ENCODE measurements at regions not wholly inside any gene's neighbourhood (a gene's known extent, or its start where the extent isn't known, plus 50 kb on each side); places are given as distances from the start of the nearest gene placed in this dataset.

GRCh38 chr7:156559001-156559400 is 81.6 kb upstream of the RNF32 start:
- TF ChIP-seq TAF1 (IDR thresholded peaks at IDR 0.05; ENCODE audit: low read depth) = no peak
- TF ChIP-seq CTCF (IDR thresholded peaks at IDR 0.05; ENCODE audit: poor library complexity, severe bottlenecking) = no peak
- H3K9ac ChIP-seq (ENCODE audit: low read length) = no peak overlapping the region
- H3K4me2 ChIP-seq (ENCODE audit: low read length) = no peak overlapping the region
- H3K9me3 ChIP-seq (ENCODE audit: low read length) = no peaks in the 10 kb centered on the region
- no peaks in the 10 kb centered on the region for H4K20me1 ChIP-seq (ENCODE audit: insufficient read depth)
- H3K27me3 ChIP-seq (ENCODE audit: insufficient read depth, low read depth, low read length) = no peaks in the 10 kb centered on the region
- H3K4me3 ChIP-seq (ENCODE audit: low read length) = no peak overlapping the region
- no peaks in the 10 kb centered on the region for H3K9me2 ChIP-seq (ENCODE audit: insufficient read depth, low read length)
- no peaks in the 10 kb centered on the region for H3K36me3 ChIP-seq (ENCODE audit: insufficient read depth, low read length)
- no peaks in the 10 kb centered on the region for H3K79me2 ChIP-seq (replicated peaks; ENCODE audit: insufficient read depth, low read length)
- no peaks in the 10 kb centered on the region for H3F3A ChIP-seq (ENCODE audit: insufficient read depth, low read length, poor library complexity, severe bottlenecking)
- H3K27ac ChIP-seq (ENCODE audit: low read length) = no peak overlapping the region
- H2AFZ ChIP-seq (ENCODE audit: low read depth, low read length) = no peak overlapping the region

GRCh38 chr7:156558198-156558597 is 82.4 kb upstream of the RNF32 start:
- no peak overlapping the region for H3K9ac ChIP-seq (ENCODE audit: low read length)

More at GRCh38 chr7:156558198-156558597, 82.4 kb upstream of the RNF32 start:
- H3F3A ChIP-seq (ENCODE audit: insufficient read depth, low read length, poor library complexity, severe bottlenecking) = no peaks in the 10 kb centered on the region
- H3K27ac ChIP-seq (ENCODE audit: low read length) = no peak overlapping the region
- H3K9me2 ChIP-seq (ENCODE audit: insufficient read depth, low read length) = no peaks in the 10 kb centered on the region
- H3K79me2 ChIP-seq (replicated peaks; ENCODE audit: insufficient read depth, low read length) = no peaks in the 10 kb centered on the region
- no peak overlapping the region for H3K4me3 ChIP-seq (ENCODE audit: low read length)
- no peaks in the 10 kb centered on the region for H3K36me3 ChIP-seq (ENCODE audit: insufficient read depth, low read length)
- H2AFZ ChIP-seq (ENCODE audit: low read depth, low read length) = no peak overlapping the region
- H3K4me2 ChIP-seq (ENCODE audit: low read length) = no peak overlapping the region
- no peaks in the 10 kb centered on the region for H4K20me1 ChIP-seq (ENCODE audit: insufficient read depth)
- no peaks in the 10 kb centered on the region for H3K9me3 ChIP-seq (ENCODE audit: low read length)
- TF ChIP-seq POLR2AphosphoS5 (IDR thresholded peaks at IDR 0.05) = no peak
- TF ChIP-seq, protein P1, sequence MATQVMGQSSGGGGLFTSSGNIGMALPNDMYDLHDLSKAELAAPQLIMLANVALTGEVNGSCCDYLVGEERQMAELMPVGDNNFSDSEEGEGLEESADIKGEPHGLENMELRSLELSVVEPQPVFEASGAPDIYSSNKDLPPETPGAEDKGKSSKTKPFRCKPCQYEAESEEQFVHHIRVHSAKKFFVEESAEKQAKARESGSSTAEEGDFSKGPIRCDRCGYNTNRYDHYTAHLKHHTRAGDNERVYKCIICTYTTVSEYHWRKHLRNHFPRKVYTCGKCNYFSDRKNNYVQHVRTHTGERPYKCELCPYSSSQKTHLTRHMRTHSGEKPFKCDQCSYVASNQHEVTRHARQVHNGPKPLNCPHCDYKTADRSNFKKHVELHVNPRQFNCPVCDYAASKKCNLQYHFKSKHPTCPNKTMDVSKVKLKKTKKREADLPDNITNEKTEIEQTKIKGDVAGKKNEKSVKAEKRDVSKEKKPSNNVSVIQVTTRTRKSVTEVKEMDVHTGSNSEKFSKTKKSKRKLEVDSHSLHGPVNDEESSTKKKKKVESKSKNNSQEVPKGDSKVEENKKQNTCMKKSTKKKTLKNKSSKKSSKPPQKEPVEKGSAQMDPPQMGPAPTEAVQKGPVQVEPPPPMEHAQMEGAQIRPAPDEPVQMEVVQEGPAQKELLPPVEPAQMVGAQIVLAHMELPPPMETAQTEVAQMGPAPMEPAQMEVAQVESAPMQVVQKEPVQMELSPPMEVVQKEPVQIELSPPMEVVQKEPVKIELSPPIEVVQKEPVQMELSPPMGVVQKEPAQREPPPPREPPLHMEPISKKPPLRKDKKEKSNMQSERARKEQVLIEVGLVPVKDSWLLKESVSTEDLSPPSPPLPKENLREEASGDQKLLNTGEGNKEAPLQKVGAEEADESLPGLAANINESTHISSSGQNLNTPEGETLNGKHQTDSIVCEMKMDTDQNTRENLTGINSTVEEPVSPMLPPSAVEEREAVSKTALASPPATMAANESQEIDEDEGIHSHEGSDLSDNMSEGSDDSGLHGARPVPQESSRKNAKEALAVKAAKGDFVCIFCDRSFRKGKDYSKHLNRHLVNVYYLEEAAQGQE (IDR thresholded peaks at IDR 0.05; ENCODE audit: borderline replicate concordance) = no peak
- no peak for TF ChIP-seq MXI1 (conservative IDR thresholded peaks at IDR 0.05; ENCODE audit: poor library complexity, severe bottlenecking)
- no peak for TF ChIP-seq SMC3 (conservative IDR thresholded peaks at IDR 0.05; ENCODE audit: poor library complexity)
- no peak for TF ChIP-seq EZH2 (IDR thresholded peaks at IDR 0.05; ENCODE audit: borderline replicate concordance, insufficient read depth, low read length, poor library complexity, severe bottlenecking)
- no peak for TF ChIP-seq EP300 (conservative IDR thresholded peaks at IDR 0.05; ENCODE audit: poor library complexity, severe bottlenecking)
- no peak for TF ChIP-seq CTCF (IDR thresholded peaks at IDR 0.05; ENCODE audit: poor library complexity, severe bottlenecking)
- TF ChIP-seq RAD21 (conservative IDR thresholded peaks at IDR 0.05) = no peak
- TF ChIP-seq TAF1 (IDR thresholded peaks at IDR 0.05; ENCODE audit: low read depth) = no peak
- H3K27me3 ChIP-seq (ENCODE audit: insufficient read depth, low read depth, low read length) = no peaks in the 10 kb centered on the region

Data from neural cell (in vitro differentiated cells).